Naive thymus-derived CD4-positive, alpha-beta T cell (primary cell): ENCODE measurements at regions not wholly inside any gene's neighbourhood (a gene's known extent, or its start where the extent isn't known, plus 50 kb on each side); places are given as distances from the start of the nearest gene placed in this dataset. TPM values are rescaled to one million over a fixed set of nuclear protein-coding genes. Genes with fewer than 3 reads are reported as not detected.

Experiments
- microRNA-seq: library from miRNA; unstranded; fragments of <30 nt; microRNA quantifications from one replicate; pipeline ENCODE4 v1.2.0, GENCODE V29; 2022; ENCODE audit warnings: borderline microRNAs expressed

Small RNA genes in the stretch of these regions (microRNA-seq; reads per million reads assigned to microRNA genes)
- gene MIR4693: not detected
